Hepatocyte (in vitro differentiated cells): ENCODE measurements at regions not wholly inside any gene's neighbourhood (a gene's known extent, or its start where the extent isn't known, plus 50 kb on each side); places are given as distances from the start of the nearest gene placed in this dataset.

ENCODE experiments used
- CTCF ChIP-seq: fragments of 200-600 bp; sonication (generic); IDR thresholded peaks from 2 replicates; pipeline ENCODE4 v1.5.1; 2016; ENCODE audit warnings: antibody characterized with exemption, mild to moderate bottlenecking; ENCODE audit not compliant: poor library complexity
- EZH2phosphoT487 ChIP-seq: fragments of 200-600 bp; sonication (generic); IDR thresholded peaks from one replicate; pipeline ENCODE4 v1.6.1; 2018; ENCODE audit warnings: antibody characterized with exemption, mild to moderate bottlenecking, low read depth, moderate library complexity; ENCODE audit not compliant: unreplicated experiment, severe bottlenecking

- TF ChIP-seq CTCF (no peak), EZH2phosphoT487 (no peak)
These were observed 112.6 kb downstream of the LRIG2 start for GRCh38 chr1:113185463-113186104.
